K562 (cell line): ENCODE measurements at regions not wholly inside any gene's neighbourhood (a gene's known extent, or its start where the extent isn't known, plus 50 kb on each side); places are given as distances from the start of the nearest gene placed in this dataset.
A peak's percentile ranks its signal among the peaks of the same experiment; 100 is the strongest.

Experiments used
- ARID2 ChIP-seq: fragments of 450-650 bp; IDR thresholded peaks from 2 replicates; pipeline ENCODE4 v1.6.1; 2017; ENCODE audit warnings: antibody characterized with exemption, mild to moderate bottlenecking
- BDP1 ChIP-seq: IDR thresholded peaks from 3 replicates; pipeline ENCODE4 v1.6.1; 2011; ENCODE audit not compliant: insufficient read length, insufficient read depth
- ESRRB ChIP-seq: fragments of 250-450 bp; sonication (Bioruptor Pico); IDR thresholded peaks from 2 replicates; pipeline ENCODE4 v1.5.0; 2020; ENCODE audit warnings: mild to moderate bottlenecking, moderate library complexity, borderline replicate concordance
- GTF2E2 ChIP-seq: fragments of 200-800 bp; sonication (Bioruptor generic); IDR thresholded peaks from 2 replicates; pipeline ENCODE4 v1.6.1; 2016; ENCODE audit warnings: missing genetic modification characterization, missing compliant biosample characterization
- GTF2F1 ChIP-seq: IDR thresholded peaks from 2 replicates; pipeline ENCODE4 v1.6.1; 2011; ENCODE audit warnings: low read depth, low read length, improper control_type of control experiment
- HDAC2 ChIP-seq: fragments of 450-650 bp; IDR thresholded peaks from 2 replicates; pipeline ENCODE4 v1.6.1; 2016; ENCODE audit warnings: mild to moderate bottlenecking
- JUNB ChIP-seq: fragments of 450-650 bp; formaldehyde crosslinking; conservative IDR thresholded peaks from 2 replicates; pipeline ENCODE4 v1.4.0; 2020; ENCODE audit warnings: mild to moderate bottlenecking
- KAT7 ChIP-seq: sonication (generic); formaldehyde crosslinking; IDR thresholded peaks from 2 replicates; pipeline ENCODE4 v1.8.0; 2022; ENCODE audit warnings: missing genetic modification reagents, mild to moderate bottlenecking, borderline replicate concordance
- KLF16 ChIP-seq: IDR thresholded peaks from 2 replicates; pipeline ENCODE4 v1.6.1; 2016; ENCODE audit warnings: antibody characterized with exemption
- MAZ ChIP-seq, 2 experiments: fragments of 450-650 bp in 1 of 2; sonication (generic) in 1 of 2; formaldehyde crosslinking; IDR thresholded peaks in 1 of 2; conservative IDR thresholded peaks in 1 of 2; 2 replicates each; pipeline versions ENCODE4 v1.4.0 to v1.5.0; 2020; ENCODE audit warnings: mild to moderate bottlenecking in 1 of 2, missing genetic modification reagents in 1 of 2
- MEF2D ChIP-seq: conservative IDR thresholded peaks from 2 replicates; pipeline ENCODE4 v1.6.1; 2016; ENCODE audit warnings: low read depth, missing genetic modification characterization, missing compliant biosample characterization
- MTF1 ChIP-seq: fragments of 250-450 bp; sonication (Bioruptor Pico); IDR thresholded peaks from 2 replicates; pipeline ENCODE4 v1.9.0; 2021; ENCODE audit warnings: moderate library complexity, mild to moderate bottlenecking, inconsistent platforms, borderline replicate concordance
- NCOA4 ChIP-seq: fragments of 450-650 bp; IDR thresholded peaks from 2 replicates; pipeline ENCODE4 v1.6.1; 2018; ENCODE audit warnings: mild to moderate bottlenecking; ENCODE audit not compliant: partially characterized antibody
- NCOR1 ChIP-seq: fragments of 450-650 bp; IDR thresholded peaks from 2 replicates; pipeline ENCODE4 v1.6.1; 2016; ENCODE audit warnings: mild to moderate bottlenecking, moderate library complexity
- RAD51 ChIP-seq: fragments of 450-650 bp; IDR thresholded peaks from 2 replicates; pipeline ENCODE4 v1.7.1; 2016; ENCODE audit warnings: low read depth, mild to moderate bottlenecking, borderline replicate concordance
- SFPQ ChIP-seq: fragments of 200-400 bp; formaldehyde crosslinking; IDR thresholded peaks from 2 replicates; pipeline ENCODE4 v1.6.1; 2017; ENCODE audit warnings: mild to moderate bottlenecking, low read depth, low read length, moderate library complexity
- SIN3A ChIP-seq, 2 experiments: fragments of 150-350 bp in 1 of 2; IDR thresholded peaks; 2 replicates each; pipeline ENCODE4 v1.6.1; 2011 to 2016; ENCODE audit warnings: borderline replicate concordance in 2 of 2, low read depth in 2 of 2, low read length in 2 of 2, mild to moderate bottlenecking in 2 of 2, moderate library complexity in 2 of 2; ENCODE audit not compliant: control insufficient read depth in 1 of 2
- SRF ChIP-seq, 2 experiments: fragments of 250-450, 450-650 bp in 1 of 2; sonication (Bioruptor Pico) in 1 of 2; sonication (generic) in 1 of 2; formaldehyde crosslinking; IDR thresholded peaks; 2 replicates each; pipeline versions ENCODE4 v1.5.0 to v1.5.1; 2020 to 2022; ENCODE audit warnings: mild to moderate bottlenecking in 1 of 2, missing genetic modification reagents in 1 of 2
- SUPT5H ChIP-seq: fragments of 450-650 bp; IDR thresholded peaks from 2 replicates; pipeline ENCODE4 v1.6.1; 2016
- TBL1XR1 ChIP-seq, 2 experiments: IDR thresholded peaks; 2 replicates each; pipeline ENCODE4 v1.6.1; 2012; ENCODE audit warnings: improper control_type of control experiment in 2 of 2, low read length in 2 of 2, mild to moderate bottlenecking in 1 of 2
- TCF7 ChIP-seq: sonication (generic); IDR thresholded peaks from 2 replicates; pipeline ENCODE4 v1.6.1; 2016; ENCODE audit warnings: antibody characterized with exemption, borderline replicate concordance
- TRIM24 ChIP-seq, 2 experiments: fragments of 450-650 bp; IDR thresholded peaks; 2 replicates each; pipeline ENCODE4 v1.6.1; 2016
- ZC3H4 ChIP-seq: sonication (generic); formaldehyde crosslinking; IDR thresholded peaks from 2 replicates; pipeline ENCODE4 v1.9.0; 2021; ENCODE audit warnings: missing genetic modification reagents, borderline replicate concordance
- ZKSCAN3 ChIP-seq: fragments of 250-450 bp; sonication (Bioruptor Pico); IDR thresholded peaks from 2 replicates; pipeline ENCODE4 v1.4.0; 2020
- ZNF696 ChIP-seq: fragments of 250-450 bp; sonication (Bioruptor Pico); conservative IDR thresholded peaks from 2 replicates; pipeline ENCODE4 v1.4.0; 2020; ENCODE audit warnings: mild to moderate bottlenecking, moderate library complexity
- TF ChIP-seq, protein P1 (sequence below): fragments of 250-450 bp; sonication (Bioruptor Pico); IDR thresholded peaks from 2 replicates; pipeline ENCODE4 v1.6.1; 2021; ENCODE audit warnings: mild to moderate bottlenecking
- TF ChIP-seq, protein P2 (sequence below): fragments of 250-450 bp; sonication (Bioruptor Pico); IDR thresholded peaks from 2 replicates; pipeline ENCODE4 v1.8.0; 2022; ENCODE audit warnings: inconsistent platforms

DNA sequence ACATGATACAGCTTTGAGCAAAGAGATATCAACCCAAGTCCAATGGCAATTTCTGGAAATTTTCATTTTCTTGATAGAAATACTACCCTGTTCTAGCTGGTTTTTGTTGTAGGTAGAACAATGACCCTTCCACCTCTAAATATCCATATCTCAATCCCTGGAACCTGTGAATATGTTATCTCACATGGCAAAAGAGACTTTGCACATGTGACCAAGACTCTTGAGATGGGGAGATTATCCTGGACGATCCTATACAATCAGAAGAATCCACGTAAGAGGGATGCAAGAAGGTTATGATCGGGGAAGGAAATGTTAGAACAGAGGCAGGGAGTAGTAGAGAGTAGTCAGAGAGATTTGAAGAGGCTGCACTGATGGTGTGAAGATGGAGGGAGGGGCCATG, 124.9 kb downstream of the CCDC71L start (continued):
- TF ChIP-seq SFPQ (no peak), MAZ (CRISPR knock-in tag; conservative IDR thresholded peaks at IDR 0.05 in 1 of 2, IDR thresholded peaks at IDR 0.05 in 1 of 2) (0 out of 4 replicates have a peak, but pooled peaks of 1 of the 2 experiments have one; percentile 25), SUPT5H (no peak), ESRRB (no peak), SIN3A (IDR thresholded peaks at IDR 0.05; ENCODE audit: borderline replicate concordance in 2 of 2, control insufficient read depth in 1 of 2, low read depth in 2 of 2, low read length in 2 of 2) (no peak), TCF7 (no peak), SRF (CRISPR knock-in tag; IDR thresholded peaks at IDR 0.05) (no peak), ZC3H4 (CRISPR knock-in tag) (no peak), TBL1XR1 (IDR thresholded peaks at IDR 0.05; ENCODE audit: low read length in 2 of 2) (no peak), JUNB (CRISPR knock-in tag) (no peak), BDP1 (no peak), NCOA4 (peak; percentile 28), MEF2D (tag) (no peak), ZKSCAN3 (no peak), RAD51 (peak; percentile 45; the same call in 1 of the 2 replicates), ZNF696 (CRISPR knock-in tag) (no peak), KAT7 (CRISPR knock-in tag) (no peak), GTF2F1 (no peak), MTF1 (CRISPR knock-in tag) (no peak), GTF2E2 (0 out of 2 replicates have a peak, but pooled peaks have one; percentile 28), KLF16 (no peak), ARID2 (no peak), TRIM24 (IDR thresholded peaks at IDR 0.05) (0 out of 4 replicates have a peak, but pooled peaks of 1 of the 2 experiments have one; percentile 32), NCOR1 (no peak), HDAC2 (0 out of 2 replicates have a peak, but pooled peaks have one; percentile 23)
- TF ChIP-seq, protein P1, sequence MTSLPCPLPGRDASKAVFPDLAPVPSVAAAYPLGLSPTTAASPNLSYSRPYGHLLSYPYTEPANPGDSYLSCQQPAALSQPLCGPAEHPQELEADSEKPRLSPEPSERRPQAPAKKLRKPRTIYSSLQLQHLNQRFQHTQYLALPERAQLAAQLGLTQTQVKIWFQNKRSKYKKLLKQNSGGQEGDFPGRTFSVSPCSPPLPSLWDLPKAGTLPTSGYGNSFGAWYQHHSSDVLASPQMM (CRISPR knock-in tag): 0 out of 2 replicates have a peak, but pooled peaks have one; percentile 35
- TF ChIP-seq, protein P2, sequence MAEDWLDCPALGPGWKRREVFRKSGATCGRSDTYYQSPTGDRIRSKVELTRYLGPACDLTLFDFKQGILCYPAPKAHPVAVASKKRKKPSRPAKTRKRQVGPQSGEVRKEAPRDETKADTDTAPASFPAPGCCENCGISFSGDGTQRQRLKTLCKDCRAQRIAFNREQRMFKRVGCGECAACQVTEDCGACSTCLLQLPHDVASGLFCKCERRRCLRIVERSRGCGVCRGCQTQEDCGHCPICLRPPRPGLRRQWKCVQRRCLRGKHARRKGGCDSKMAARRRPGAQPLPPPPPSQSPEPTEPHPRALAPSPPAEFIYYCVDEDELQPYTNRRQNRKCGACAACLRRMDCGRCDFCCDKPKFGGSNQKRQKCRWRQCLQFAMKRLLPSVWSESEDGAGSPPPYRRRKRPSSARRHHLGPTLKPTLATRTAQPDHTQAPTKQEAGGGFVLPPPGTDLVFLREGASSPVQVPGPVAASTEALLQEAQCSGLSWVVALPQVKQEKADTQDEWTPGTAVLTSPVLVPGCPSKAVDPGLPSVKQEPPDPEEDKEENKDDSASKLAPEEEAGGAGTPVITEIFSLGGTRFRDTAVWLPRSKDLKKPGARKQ: 0 out of 2 replicates have a peak, but pooled peaks have one; percentile 11
